ENCODE measurements at regions not wholly inside any gene's neighbourhood (a gene's known extent, or its start where the extent isn't known, plus 50 kb on each side); places are given as distances from the start of the nearest gene placed in this dataset.
"Not testable (repeated sequence)": the region's sequence is repeated elsewhere in the genome, so short reads cannot be mapped to it uniquely, and the experiment has no call there.

DNA sequence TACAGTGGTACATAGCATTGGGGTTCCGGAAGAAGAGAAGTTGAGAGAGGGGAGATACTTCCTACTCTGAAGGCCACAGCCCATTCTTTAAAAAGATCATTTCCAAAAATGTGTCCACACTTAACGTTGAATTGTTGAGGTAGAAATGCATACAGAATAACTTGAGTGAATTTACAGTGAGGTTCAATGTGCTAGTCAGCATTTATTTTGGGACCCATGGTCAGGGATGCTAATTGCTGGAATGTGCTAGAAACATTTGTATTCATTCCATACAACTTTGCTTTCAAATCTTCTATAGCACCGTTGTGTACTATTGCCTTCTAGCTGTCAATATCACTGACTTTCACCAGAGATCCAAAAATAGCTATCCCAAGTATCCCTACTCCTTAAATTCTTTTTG, 325.9 kb downstream of the SATB2 start:
- DNase-seq (ENCODE audit: low read depth, low spot score): no peak

DNA sequence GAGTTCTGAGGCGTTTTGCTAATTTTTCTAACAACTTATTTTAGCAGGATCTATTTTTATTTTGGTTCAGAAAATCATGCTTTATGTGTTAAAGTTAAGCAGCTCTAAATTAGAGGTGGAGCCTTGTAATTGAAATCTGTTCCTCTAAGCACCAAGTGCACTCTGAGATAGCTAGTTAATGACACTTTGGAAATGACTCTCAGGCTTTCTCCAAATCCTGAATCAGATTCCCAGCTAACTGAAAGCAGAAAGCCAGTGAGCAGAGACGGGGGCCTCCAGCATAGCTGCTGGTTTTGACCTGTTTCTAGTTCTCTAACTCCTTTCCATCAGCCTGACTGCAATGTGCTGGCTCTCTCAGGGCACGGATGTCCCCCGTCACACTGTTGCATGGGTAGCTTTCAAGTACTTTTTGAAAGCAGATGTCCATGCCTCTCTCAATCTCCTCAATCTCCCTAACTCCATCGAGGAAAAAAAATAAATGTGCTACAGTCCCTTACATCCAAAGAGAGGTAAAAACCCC, 326.5 kb downstream of the SATB2 start:
- no peak for DNase-seq (ENCODE audit: low read depth, low spot score)

DNA sequence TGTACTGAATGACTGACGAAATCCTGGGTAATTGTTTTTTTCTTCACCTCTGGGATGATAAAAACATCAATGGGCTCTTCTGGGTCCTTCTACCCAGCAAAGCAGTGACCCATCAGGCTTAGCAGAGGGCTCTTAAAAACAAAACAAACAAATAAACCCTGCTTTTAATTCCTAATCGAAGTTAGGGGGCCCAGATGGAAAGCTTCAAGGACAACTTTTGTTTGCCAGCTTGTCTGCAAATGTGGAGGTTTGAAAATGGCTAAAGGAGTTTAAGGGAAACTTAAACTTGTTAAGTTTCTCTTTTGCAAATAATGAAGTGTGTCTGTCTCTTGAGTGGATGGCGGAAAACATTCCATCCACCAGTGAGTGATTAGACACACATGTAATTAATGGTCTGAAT, 327.2 kb downstream of the SATB2 start:
- DNase-seq (ENCODE audit: low read depth, low spot score): no peak

DNA sequence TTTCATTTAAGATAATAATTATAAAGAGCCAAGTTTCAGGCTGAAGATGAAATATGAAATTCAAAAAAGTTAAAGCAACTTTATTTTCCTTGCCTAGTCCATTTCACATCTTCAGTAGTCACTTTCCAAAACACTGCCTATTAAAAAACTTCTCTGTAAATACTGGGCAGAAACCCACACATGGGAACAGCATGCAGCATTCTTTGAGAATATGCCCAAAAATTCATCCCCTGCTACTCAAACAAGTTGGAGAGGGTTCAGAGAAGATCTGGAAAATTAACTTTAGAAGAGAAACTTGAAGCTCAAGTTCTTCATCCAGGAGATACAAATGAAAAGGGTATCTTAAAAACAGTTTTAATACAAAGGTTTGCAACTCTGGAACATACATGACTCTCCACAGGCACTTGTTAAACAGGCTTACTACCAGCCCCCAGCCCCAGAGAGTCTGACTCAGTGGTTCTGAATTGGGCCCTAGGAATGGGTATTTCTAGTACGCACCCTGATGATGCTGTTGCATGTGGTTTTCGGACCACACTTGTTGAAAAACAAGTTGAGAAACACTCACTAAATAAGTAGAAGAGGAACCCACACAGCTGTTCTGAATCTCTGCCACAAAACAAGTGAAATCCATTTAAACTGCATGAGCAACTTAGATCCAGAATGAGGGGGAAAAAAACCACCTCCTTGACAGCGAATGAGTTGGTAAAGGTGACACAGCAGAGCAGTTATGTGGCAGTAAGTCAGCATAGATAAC, 329.1 kb downstream of the SATB2 start:
- no peak for DNase-seq (ENCODE audit: low read depth, low spot score)

DNA sequence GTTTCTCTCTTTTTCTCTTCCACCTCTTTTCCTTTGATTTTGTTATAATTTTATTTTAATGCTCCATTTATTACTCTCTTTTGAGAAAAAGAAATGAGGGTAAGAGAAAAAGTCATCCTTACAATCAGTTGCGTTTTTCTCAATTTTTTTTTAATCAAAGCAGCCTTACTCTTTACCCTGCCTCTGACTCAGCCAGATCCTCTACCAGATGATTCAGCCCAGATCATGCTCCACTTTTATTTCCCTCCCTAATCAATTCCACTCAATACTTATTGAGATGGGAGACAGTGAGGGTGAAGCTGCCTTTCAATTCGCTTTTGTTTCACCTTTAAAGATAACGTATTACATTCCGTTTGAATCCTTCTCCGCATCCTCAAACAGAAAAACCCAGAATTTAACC, 337.9 kb downstream of the SATB2 start:
- DNase-seq (ENCODE audit: low read depth, low spot score): no peak

DNA sequence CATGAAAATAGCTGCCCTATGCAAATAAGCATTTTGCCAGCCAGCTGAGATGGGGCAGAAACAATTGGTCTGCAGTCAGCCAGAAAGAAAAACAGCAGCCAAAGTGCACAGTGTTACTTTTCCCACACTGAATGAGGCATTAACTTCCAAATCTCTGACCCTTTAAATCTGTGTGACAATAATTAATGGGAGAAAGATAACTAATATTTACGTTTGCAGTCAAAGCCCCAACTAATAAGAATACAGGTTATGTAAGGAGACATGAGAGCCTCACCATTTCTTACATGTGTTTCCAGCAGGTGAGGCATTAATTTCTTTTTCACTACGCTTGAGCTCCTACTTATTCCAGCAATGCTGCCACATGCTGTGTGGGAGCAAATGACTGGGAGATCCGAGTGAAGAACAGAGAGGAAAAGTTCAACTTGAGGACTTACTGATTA, 339.0 kb downstream of the SATB2 start:
- DNase-seq (ENCODE audit: low read depth, low spot score): no peak

DNA sequence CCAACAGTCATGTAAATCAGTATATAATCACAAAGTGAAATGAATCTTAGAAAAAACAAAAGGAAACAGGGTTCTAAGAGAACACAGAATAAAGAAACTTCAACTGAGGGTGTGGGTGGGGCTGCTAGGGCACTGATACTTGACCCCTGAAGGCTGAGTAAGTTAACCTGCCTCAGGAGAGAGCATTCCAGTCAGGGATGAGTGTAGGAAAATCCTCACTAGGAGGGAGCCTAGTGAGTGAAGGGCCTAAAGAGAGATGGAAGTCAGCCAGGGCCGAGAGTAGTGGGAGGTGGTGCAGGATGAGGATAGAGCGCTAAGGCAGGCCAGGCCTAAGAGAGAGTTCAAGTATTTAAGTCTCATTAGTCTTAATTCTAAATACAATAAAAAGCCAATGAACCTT, 342.6 kb downstream of the SATB2 start:
- DNase-seq (ENCODE audit: low read depth, low spot score): no peak

DNA sequence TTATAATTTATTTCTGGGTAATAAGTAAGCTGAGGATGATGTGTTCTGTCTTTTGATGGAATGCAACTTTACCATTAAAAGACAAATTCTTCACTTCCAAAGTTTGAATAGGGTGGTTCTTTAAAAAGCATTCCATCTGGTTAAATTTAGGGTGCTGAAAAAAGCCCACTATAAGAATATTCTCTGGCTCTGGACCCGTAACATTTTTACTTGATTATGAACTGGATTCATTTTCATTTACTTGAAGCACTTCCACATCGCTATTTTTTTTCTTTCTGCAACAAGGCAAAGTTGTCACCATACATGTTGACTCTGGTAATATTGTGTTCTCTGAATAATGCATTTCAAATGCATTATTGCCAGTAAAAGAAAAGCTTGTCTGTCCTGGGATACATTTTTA, 344.6 kb downstream of the SATB2 start:
- no peak for DNase-seq (ENCODE audit: low read depth, low spot score)

DNA sequence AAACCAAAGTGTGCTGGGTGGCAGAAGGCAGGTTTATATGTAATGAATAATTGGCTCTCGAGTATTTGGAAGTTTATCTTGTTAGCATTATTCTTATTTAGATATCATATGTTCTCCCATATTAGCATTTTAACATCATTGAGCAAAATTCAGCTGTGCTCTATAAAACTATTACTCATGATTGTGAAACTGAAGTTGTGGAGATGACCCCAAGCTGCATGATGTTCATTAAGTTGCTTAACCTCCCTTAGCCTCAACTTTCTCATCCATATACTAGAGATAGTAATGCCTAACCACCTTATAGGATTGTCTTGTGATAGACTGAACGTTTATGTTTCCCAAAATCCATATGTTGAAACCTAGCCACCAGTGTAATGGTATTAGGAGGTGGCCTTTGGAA, 346.3 kb downstream of the SATB2 start:
- DNase-seq (ENCODE audit: low read depth, low spot score): no peak

DNA sequence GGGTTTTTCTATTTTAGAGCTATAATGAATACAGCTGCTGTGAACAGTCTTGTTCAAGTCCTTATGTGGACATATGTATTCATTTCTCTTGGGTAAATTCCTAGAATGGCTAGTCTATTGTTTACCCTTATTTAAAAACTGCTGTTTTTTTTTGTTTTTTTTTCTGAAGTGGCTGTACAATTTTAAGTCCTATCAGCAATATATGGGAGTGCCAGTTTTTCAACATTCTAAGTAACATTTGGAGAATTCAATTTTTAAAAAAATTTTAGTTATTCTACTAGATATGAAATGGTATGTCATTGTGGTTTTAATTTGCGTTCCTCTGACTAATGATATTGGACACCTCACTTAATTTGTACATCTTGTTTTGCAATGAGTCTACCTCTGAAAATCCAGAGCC, 349.7 kb downstream of the SATB2 start:
- no peak for DNase-seq (ENCODE audit: low read depth, low spot score)

DNA sequence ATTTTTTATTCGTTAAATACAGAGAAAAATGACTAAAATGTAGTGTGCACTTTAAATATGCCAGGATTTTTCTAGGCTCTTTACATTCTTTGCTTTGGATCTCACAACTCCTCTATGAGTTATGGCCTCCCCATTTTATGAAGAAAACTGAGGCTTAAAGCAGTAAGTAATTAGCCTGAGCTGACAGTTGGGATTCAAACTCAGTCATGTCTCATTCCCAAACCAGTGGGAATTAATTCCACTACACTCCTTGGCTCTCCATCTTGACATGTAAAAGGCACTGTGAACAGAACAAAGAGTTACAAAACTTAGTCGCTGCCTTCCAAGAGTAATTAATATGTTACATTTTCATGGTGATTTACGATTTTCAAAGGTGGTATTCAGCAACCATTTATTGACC, 351.9 kb downstream of the SATB2 start:
- no peak for DNase-seq (ENCODE audit: low read depth, low spot score)

DNA sequence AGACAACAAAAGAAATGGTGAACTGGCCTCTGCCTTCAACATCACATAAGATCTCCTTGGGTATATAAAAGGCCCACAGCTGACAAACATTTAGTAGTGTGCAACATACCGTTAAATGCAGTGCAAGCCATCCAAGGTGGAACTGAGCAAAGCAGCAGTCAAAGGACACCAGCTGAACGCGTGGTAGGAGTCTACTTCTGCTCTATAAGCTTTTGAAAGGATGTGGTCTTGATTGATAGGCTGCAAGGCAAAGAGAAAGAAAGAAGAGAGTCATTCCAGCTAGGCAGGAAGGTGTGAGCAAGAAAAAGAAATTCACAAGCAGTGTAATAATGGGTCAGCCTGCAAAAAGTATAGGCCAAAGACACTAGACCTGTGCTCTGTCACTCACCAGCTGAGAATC, 356.3 kb downstream of the SATB2 start:
- no peak for DNase-seq (ENCODE audit: low read depth, low spot score)

DNA sequence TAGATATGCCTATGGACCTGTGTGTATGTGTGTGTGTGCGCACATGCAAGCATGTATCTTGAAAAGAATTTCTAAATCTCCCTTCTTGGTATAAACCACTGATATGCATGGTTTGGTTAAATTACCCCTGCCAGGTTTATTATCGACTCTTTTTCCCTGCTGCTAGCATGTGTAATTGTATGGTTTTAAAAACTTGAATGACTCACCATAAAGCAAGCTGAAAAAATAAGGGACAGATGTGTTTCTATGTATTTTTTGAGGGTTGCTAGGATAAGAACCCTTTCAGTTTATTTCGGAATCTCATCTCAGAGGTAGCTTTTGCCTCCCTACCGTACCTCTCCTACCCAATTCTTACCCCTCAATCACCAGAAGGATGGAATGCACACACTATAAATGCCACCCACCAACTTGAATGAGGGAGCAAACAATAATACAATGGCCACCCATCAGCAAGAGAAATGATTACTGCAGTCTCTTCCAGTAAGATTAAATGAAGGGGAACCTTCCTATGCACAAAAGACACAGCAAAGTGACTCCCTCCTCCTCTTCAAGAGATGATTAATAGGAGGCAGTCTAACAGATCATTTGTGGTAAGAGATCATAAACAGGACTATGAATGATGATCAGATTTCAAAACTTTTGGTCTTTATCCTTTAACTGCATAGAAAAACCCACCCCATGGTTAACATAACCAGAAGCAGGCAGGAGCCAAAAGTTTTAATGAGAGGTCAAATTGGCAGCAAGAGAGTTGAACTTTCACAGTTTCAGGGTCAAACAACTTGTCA, 357.2 kb downstream of the SATB2 start:
- no peak for DNase-seq (ENCODE audit: low read depth, low spot score)

DNA sequence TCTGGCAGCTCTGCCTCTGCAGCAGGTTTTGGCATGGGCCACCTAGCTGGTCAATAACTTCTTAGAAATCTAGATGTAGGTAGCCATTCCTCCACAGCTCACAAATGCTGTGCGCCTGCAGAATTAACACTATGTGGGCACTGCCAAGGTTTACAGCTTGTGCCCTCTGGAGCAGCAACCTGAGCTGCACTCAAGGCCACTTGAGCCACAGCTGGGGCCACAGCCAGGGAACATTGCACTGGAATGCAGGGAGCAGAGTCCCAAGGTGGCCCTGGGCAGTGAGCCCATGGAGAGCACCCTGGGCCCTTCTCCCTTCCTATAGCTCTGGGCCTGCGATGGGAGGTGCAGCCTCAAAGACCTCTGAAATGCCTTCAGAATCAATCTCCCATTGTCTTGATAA, 365.3 kb downstream of the SATB2 start:
- no peak for DNase-seq (ENCODE audit: low read depth, low spot score)

DNA sequence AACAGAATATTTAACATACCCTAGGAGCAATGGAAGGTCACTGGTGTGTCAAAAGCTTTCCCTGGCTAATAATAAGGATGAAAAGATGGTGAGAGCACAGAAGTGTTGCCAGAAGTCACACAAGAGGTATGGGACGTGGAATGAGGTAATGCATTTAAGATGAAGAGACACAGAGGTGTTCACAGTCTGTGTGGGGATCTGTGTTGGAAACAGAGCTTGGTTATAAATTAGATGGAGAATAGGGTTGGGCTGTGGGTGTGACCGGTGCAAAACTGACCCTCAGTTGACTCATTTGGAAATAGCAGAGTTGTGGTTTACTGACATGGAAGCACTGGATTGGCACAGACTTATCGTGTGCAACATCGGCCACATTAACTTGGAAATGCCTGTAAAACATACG, 372.5 kb downstream of the SATB2 start:
- no peak for DNase-seq (ENCODE audit: low read depth, low spot score)

DNA sequence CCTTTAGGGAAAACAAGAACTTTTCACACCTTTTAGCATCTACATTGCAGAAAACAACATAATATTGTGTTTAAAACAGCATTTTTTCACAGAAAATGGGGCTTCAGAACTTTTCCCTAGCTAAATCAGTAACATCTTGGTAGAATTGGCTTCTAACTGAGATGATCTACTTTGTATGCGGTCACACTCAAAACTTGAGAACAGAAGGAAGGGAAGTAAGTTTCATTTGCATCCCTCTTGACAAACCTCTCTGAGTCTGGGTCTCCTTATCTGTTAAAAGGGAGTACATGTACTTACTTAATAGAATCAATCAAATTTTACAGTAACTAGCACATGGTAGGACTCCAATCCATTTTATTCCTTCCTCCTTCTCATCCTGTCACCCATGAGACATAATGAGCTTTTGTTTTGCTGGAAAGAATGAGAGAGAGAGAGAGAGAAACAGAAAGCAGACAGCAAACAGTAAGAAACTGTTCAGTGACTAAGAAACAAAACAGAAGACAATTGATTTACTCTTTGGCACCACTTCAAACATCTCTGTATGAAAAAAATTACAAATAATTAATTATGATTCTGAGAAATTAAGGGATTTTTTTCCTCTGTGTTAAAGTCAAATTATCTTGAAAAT, 387.3 kb downstream of the SATB2 start:
- DNase-seq (ENCODE audit: low read depth, low spot score): no peak

DNA sequence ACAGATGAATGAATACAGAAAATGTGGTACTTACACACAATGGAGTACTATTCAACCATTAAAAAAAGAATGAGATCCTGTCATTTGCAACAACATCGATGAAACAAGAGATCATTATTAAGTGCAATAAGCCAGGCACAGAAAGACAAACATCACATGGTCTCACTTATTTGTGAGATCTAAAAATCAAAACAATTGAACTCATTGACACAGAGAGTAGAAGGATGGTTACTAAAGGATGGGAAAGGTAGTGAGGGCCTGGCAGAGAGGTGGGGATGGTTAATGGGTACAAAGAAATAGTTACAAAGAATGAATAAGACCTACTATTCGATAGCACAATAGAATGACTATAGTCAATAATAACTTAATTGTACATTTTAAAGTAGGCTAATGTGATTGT, 393.5 kb downstream of the SATB2 start:
- DNase-seq (ENCODE audit: low read depth, low spot score): no peak

DNA sequence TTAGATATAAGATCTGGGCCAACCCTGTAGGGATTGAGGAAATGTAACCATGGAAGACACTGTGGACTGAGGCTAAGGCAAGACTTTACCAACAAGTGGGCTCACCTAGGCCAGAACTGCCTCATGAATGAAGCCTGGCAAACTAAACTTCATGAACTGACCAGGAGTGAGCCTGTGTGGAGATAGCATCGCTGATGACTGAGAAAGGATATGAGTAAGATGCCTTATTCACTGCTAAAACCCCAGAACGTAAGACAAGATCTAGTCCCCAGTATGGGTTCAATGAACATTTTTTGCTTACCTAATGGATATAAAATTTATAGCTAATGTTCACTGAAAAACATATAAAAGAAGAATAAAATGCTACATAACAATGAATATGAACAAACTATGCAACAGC, 399.8 kb downstream of the SATB2 start:
- no peak for DNase-seq (ENCODE audit: low read depth, low spot score)

DNA sequence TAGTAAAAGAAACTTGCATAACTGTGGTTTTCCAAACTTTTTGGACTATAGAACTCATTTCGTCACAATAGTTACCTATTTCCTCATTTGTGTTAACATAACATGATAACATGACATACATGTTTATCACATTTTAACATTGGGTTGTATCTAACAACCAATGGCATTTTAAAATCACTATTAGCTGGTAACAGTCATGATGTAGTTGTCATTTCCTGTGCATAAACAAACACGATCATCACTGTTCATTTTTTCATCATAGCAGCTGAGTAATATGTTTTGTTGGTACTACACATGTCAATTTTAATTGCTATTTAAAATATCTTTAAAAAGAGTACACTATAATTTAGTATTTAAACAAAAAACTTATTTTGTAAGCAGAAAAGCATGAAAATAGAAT, 402.4 kb downstream of the SATB2 start:
- no peak for DNase-seq (ENCODE audit: low read depth, low spot score)

DNA sequence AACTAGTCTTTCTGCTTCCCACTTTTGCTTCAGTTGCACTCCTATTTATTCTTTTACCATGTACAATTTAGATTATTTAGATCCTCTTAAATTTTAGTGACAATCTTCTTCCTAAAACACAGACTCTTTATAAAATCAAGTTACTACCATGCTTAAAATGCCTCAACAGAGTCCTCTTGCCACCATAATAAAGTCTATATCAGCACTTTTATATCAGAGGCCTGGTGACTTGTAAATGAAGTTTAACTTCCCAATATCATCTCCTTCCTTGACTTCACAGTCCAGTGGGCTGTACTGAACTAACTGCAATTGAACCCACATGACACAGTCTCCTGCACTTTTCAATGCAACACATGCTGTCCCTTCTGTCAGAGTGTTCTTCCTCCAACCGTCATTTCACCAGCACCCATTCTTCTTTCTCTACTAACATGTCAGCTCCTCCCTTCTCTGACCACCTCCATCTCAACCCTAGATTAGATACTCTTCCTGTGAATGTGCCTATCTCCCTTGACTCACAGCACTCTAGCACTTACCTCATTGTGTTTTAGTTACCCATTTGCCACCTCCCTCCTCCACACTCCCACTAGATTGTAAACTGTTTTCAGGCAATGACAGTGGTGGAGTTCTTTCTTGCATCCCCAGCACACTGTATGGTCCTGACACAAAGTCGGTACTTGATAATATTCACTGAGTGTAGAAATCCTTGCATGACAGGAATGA, 414.9 kb downstream of the SATB2 start:
- no peak for DNase-seq (ENCODE audit: low read depth, low spot score)

DNA sequence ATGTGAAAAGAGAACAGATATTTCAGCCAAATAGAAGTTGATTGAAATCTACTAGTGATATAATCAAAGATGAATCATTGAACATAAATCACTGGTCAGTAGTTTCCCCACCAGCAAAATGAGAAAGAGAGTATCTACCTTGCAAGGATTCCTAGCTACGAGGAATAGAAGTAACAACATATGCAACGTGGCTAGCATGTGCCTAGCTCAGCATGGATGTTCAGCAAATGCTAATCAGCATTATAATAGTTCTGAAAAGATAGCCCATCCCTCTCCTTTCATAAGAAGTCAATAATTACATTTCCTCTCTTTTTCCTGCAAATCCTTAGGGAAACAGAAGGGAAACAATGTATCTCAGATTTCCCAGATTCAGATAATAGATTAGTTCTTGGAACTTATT, 417.2 kb downstream of the SATB2 start:
- DNase-seq (ENCODE audit: low read depth, low spot score): no peak

DNA sequence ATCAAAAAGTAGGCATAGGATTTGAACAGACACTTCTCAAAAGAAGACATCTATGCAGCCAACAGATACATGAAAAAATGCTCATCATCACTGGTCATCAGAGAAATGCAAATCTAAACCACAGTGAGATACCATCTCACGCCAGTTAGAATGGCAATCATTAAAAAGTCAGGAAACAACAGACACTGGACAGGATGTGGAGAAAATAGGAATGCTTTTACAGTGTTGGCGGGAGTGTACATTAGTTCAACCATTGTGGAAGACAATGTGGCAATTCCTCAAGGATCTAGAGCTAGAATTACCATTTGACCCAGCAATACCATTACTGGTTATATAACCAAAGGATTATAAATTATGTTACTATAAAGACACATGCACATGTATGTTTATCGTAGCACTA, 424.0 kb downstream of the SATB2 start:
- not testable (repeated sequence) for DNase-seq (ENCODE audit: low read depth, low spot score)
